Prostate gland (tissue), 2 donors: ENCODE measurements at regions not wholly inside any gene's neighbourhood (a gene's known extent, or its start where the extent isn't known, plus 50 kb on each side); places are given as distances from the start of the nearest gene placed in this dataset.

Source experiments
- POLR2A ChIP-seq: fragments of 450-650 bp; IDR thresholded peaks from one replicate; pipeline ENCODE4 v1.6.1; 2016; ENCODE audit warnings: antibody characterized with exemption, mild to moderate bottlenecking
- TF ChIP-seq, protein P1 (sequence below), 4 experiments: fragments of 200-600 bp in 2 of 4; fragments of 450-650 bp in 2 of 4; sonication (generic) in 2 of 4; IDR thresholded peaks; 1 replicate in 3 of 4; 2 replicates in 1 of 4; pipeline ENCODE4 v1.5.1; 2016 to 2019; ENCODE audit warnings: antibody characterized with exemption in 4 of 4, mild to moderate bottlenecking in 2 of 4, moderate library complexity in 2 of 4

DNA sequence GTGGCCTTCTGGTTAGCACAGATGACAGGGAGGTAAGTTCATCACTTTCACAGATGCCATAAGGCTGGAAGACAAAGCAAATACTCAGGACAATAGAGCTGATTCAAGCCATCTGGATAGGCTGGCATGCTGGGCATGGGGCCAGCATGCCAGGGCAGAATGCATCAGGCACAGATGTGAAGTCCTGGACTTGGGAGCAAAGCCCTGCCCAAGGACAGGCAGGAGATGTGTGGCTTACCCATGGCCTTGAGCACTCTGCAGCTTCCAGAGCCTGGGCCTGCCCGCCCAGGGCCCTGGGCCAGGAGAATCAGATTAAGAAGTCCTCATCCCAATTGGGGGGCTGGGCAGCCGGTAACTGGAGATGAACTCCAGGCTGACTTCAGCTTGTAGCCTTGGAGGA lies 135.7 kb upstream of the ZC3H12A start:
- TF ChIP-seq, protein P1, sequence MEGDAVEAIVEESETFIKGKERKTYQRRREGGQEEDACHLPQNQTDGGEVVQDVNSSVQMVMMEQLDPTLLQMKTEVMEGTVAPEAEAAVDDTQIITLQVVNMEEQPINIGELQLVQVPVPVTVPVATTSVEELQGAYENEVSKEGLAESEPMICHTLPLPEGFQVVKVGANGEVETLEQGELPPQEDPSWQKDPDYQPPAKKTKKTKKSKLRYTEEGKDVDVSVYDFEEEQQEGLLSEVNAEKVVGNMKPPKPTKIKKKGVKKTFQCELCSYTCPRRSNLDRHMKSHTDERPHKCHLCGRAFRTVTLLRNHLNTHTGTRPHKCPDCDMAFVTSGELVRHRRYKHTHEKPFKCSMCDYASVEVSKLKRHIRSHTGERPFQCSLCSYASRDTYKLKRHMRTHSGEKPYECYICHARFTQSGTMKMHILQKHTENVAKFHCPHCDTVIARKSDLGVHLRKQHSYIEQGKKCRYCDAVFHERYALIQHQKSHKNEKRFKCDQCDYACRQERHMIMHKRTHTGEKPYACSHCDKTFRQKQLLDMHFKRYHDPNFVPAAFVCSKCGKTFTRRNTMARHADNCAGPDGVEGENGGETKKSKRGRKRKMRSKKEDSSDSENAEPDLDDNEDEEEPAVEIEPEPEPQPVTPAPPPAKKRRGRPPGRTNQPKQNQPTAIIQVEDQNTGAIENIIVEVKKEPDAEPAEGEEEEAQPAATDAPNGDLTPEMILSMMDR (IDR thresholded peaks at IDR 0.05): no peak
- TF ChIP-seq POLR2A: no peak
